ENCODE measurements at regions not wholly inside any gene's neighbourhood (a gene's known extent, or its start where the extent isn't known, plus 50 kb on each side); places are given as distances from the start of the nearest gene placed in this dataset.
A peak's percentile ranks its signal among the peaks of the same experiment; 100 is the strongest.
"Not testable (repeated sequence)": the region's sequence is repeated elsewhere in the genome, so short reads cannot be mapped to it uniquely, and the experiment has no call there.

GRCh38 chr15:31650055-31650701 lies 323.5 kb downstream of the KLF13 start:
- peak; percentile 23 for TF ChIP-seq CTCF (IDR thresholded peaks at IDR 0.05; ENCODE audit: insufficient read depth, missing control alignments)
- not testable (repeated sequence) for DNase-seq (ENCODE audit: insufficient read length, low spot score)
- FAIRE-seq: peak; percentile 70

- FAIRE-seq; DNase-seq (ENCODE audit: insufficient read length, low spot score): not testable (repeated sequence)
These were observed 330.3 kb downstream of the KLF13 start for GRCh38 chr15:31656915-31657314.

GRCh38 chr15:31660816-31661215 lies 334.2 kb downstream of the KLF13 start:
- TF ChIP-seq CTCF (IDR thresholded peaks at IDR 0.05; ENCODE audit: insufficient read depth, missing control alignments): no peak
- FAIRE-seq (no peak), DNase-seq (ENCODE audit: insufficient read length, low spot score) (no peak)

GRCh38 chr15:31665732-31666131 lies 339.1 kb downstream of the KLF13 start:
- DNase-seq (ENCODE audit: insufficient read length, low spot score); FAIRE-seq: not testable (repeated sequence)

GRCh38 chr15:31669158-31669908 lies 342.7 kb downstream of the KLF13 start:
- not testable (repeated sequence) for DNase-seq (ENCODE audit: insufficient read length, low spot score); FAIRE-seq

GRCh38 chr15:31673263-31673662 lies 346.6 kb downstream of the KLF13 start:
- DNase-seq (ENCODE audit: insufficient read length, low spot score); FAIRE-seq: not testable (repeated sequence)

GRCh38 chr15:31681529-31682259 lies 348.6 kb upstream of the CHRNA7 start:
- not testable (repeated sequence) for FAIRE-seq; DNase-seq (ENCODE audit: insufficient read length, low spot score)

- not testable (repeated sequence) for DNase-seq (ENCODE audit: insufficient read length, low spot score); FAIRE-seq
These were observed 343.2 kb upstream of the CHRNA7 start for GRCh38 chr15:31687088-31687487.

GRCh38 chr15:31696509-31696908 lies 333.8 kb upstream of the CHRNA7 start:
- not testable (repeated sequence) for DNase-seq (ENCODE audit: insufficient read length, low spot score); FAIRE-seq

- not testable (repeated sequence) for FAIRE-seq; DNase-seq (ENCODE audit: insufficient read length, low spot score)
These were observed 325.1 kb upstream of the CHRNA7 start for GRCh38 chr15:31705076-31705678.

- not testable (repeated sequence) for DNase-seq (ENCODE audit: insufficient read length, low spot score); FAIRE-seq
These were observed 322.2 kb upstream of the CHRNA7 start for GRCh38 chr15:31707944-31708702.

GRCh38 chr15:31708703-31709327 lies 321.5 kb upstream of the CHRNA7 start:
- not testable (repeated sequence) for FAIRE-seq; DNase-seq (ENCODE audit: insufficient read length, low spot score)

- DNase-seq (ENCODE audit: insufficient read length, low spot score); FAIRE-seq: not testable (repeated sequence)
These were observed 320.8 kb upstream of the CHRNA7 start for GRCh38 chr15:31709479-31709878.

- DNase-seq (ENCODE audit: insufficient read length, low spot score): not testable (repeated sequence)
- peak; percentile 35 for FAIRE-seq
These were observed 319.5 kb upstream of the CHRNA7 start for GRCh38 chr15:31710806-31711205.

- FAIRE-seq; DNase-seq (ENCODE audit: insufficient read length, low spot score): not testable (repeated sequence)
These were observed 315.1 kb upstream of the CHRNA7 start for GRCh38 chr15:31715208-31715607.

- FAIRE-seq; DNase-seq (ENCODE audit: insufficient read length, low spot score): not testable (repeated sequence)
These were observed 311.7 kb upstream of the CHRNA7 start for GRCh38 chr15:31718625-31719024.
